OCI-LY1 (cell line): ENCODE measurements at regions not wholly inside any gene's neighbourhood (a gene's known extent, or its start where the extent isn't known, plus 50 kb on each side); places are given as distances from the start of the nearest gene placed in this dataset.

Experiments
- H2AFZ ChIP-seq: fragments of 200-600 bp; sonication (generic), shearing (Covaris generic); 2 replicates; pipeline ENCODE4 v1.6.0; 2014; ENCODE audit warnings: antibody characterized with exemption, mild to moderate bottlenecking, low read length
- H3F3A ChIP-seq: fragments of 200-600 bp; sonication (generic), shearing (Covaris generic); 2 replicates; pipeline ENCODE4 v1.6.0; 2014; ENCODE audit warnings: mild to moderate bottlenecking, antibody characterized with exemption, low read length, moderate library complexity; ENCODE audit not compliant: insufficient read depth
- H3K27ac ChIP-seq: fragments of 200-600 bp; sonication (generic); 2 replicates; pipeline ENCODE4 v1.5.1; 2014; ENCODE audit warnings: low read length, mixed run types, mild to moderate bottlenecking, low read depth; ENCODE audit not compliant: poor library complexity, severe bottlenecking
- H3K27me3 ChIP-seq: fragments of 200-600 bp; sonication (generic); 2 replicates; pipeline ENCODE4 v1.6.0; 2014; ENCODE audit warnings: antibody characterized with exemption, mild to moderate bottlenecking, low read length, moderate library complexity; ENCODE audit not compliant: insufficient read depth
- H3K36me3 ChIP-seq: fragments of 200-600 bp; sonication (generic); 2 replicates; pipeline ENCODE4 v1.6.1; 2014; ENCODE audit warnings: mild to moderate bottlenecking, antibody characterized with exemption, low read length, moderate library complexity, mixed read lengths; ENCODE audit not compliant: insufficient read depth
- H3K4me1 ChIP-seq: fragments of 200-600 bp; sonication (generic); 2 replicates; pipeline ENCODE4 v1.5.1; 2014; ENCODE audit warnings: mild to moderate bottlenecking, low read length, moderate library complexity; ENCODE audit not compliant: insufficient read depth, severe bottlenecking
- H3K4me2 ChIP-seq: fragments of 200-600 bp; sonication (generic), shearing (Covaris generic); 2 replicates; pipeline ENCODE4 v1.6.1; 2014; ENCODE audit warnings: low read length
- H3K4me3 ChIP-seq: fragments of 200-600 bp; sonication (generic); 2 replicates; pipeline ENCODE4 v1.5.1; 2014; ENCODE audit warnings: low read length, low read depth, mild to moderate bottlenecking, mixed read lengths; ENCODE audit not compliant: poor library complexity, severe bottlenecking
- H3K79me2 ChIP-seq: fragments of 200-600 bp; shearing (Covaris generic); 2 replicates; pipeline ENCODE4 v1.6.1; 2016; ENCODE audit warnings: mixed run types, low read length, mixed read lengths; ENCODE audit not compliant: insufficient read depth
- H3K9ac ChIP-seq: fragments of 200-600 bp; sonication (generic), shearing (Covaris generic); 2 replicates; pipeline ENCODE4 v1.6.1; 2014; ENCODE audit warnings: mild to moderate bottlenecking, low read length, mixed read lengths
- H3K9me2 ChIP-seq: fragments of 200-600 bp; sonication (generic), shearing (Covaris generic); 2 replicates; pipeline ENCODE4 v1.6.1; 2014; ENCODE audit warnings: low read depth, mild to moderate bottlenecking, low read length, mixed read lengths
- H3K9me3 ChIP-seq: fragments of 200-600 bp; shearing (Covaris generic); 2 replicates; pipeline ENCODE4 v1.6.1; 2014; ENCODE audit warnings: low read length, mixed read lengths
- H4K20me1 ChIP-seq: fragments of 200-600 bp; sonication (generic), shearing (Covaris generic); 2 replicates; pipeline ENCODE4 v1.6.0; 2016; ENCODE audit warnings: mild to moderate bottlenecking, low read length; ENCODE audit not compliant: insufficient read depth
- EZH2 ChIP-seq: fragments of 200-600 bp; sonication (generic), shearing (Covaris generic); IDR thresholded peaks from 2 replicates; pipeline ENCODE4 v1.8.0; 2017; ENCODE audit warnings: borderline replicate concordance, mixed run types, mild to moderate bottlenecking, antibody characterized with exemption, low read length, moderate library complexity, mixed read lengths
- TF ChIP-seq, protein P1 (sequence below): fragments of 200-600 bp; sonication (generic), shearing (Covaris generic); IDR thresholded peaks from 2 replicates; pipeline ENCODE4 v1.5.1; 2017; ENCODE audit warnings: mild to moderate bottlenecking, antibody characterized with exemption, low read length, moderate library complexity, mixed read lengths

DNA sequence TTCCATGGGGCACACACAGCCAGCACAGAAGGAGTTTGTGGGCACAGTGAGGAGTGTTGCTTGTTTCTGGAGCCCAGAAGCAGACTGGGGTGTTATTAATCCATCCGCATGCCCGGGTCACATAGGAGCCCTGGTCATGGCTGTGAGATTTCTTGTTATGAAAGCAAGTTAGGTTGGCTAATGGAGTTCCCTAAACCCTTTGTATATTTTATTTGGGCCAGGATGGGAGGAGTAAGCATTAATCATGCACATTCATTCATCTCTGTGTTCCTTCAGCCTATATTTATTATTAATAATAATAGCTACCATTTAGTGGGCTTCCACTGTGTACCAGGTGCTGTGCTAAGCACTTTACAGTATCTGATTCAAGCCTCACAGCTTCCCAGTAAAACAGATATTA, 200.6 kb upstream of the CDH5 start:
- H3K36me3 ChIP-seq, result no peaks in the 10 kb centered on the region
- TF ChIP-seq, protein P1, sequence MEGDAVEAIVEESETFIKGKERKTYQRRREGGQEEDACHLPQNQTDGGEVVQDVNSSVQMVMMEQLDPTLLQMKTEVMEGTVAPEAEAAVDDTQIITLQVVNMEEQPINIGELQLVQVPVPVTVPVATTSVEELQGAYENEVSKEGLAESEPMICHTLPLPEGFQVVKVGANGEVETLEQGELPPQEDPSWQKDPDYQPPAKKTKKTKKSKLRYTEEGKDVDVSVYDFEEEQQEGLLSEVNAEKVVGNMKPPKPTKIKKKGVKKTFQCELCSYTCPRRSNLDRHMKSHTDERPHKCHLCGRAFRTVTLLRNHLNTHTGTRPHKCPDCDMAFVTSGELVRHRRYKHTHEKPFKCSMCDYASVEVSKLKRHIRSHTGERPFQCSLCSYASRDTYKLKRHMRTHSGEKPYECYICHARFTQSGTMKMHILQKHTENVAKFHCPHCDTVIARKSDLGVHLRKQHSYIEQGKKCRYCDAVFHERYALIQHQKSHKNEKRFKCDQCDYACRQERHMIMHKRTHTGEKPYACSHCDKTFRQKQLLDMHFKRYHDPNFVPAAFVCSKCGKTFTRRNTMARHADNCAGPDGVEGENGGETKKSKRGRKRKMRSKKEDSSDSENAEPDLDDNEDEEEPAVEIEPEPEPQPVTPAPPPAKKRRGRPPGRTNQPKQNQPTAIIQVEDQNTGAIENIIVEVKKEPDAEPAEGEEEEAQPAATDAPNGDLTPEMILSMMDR, result no peak
- TF ChIP-seq EZH2, result no peak
- H4K20me1 ChIP-seq, result no peaks in the 10 kb centered on the region

DNA sequence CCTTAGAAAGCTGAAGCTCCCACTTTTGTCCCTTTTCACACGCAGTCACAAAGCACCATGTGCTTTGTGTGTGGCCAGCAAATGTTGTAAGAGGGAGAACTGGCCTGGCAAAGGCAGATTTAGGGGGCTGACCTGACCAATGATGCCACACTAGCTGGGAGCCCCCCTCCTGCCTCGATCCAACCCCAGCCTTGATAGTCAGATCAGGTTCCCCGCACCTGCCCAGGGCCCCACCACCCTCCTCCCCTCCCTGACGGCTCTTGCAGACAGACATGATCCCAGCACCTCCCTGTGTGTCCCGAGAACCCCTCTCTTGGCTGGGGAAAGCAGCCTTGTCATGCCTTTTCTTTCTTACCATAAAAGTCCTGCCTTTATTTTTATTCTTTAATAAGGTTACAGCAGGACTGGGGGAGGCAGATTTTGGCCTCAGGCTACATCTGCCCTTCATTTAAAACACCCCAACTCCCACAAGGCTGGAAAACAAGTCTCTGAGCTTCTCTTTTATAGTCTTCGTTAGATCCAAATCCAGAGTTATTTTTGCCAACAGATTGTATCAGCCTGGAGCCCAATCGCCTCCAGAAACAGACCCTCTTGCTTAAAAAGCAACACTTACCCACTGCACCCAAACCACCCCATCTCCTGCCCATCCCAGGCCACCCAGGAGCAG, 201.8 kb upstream of the CDH5 start:
- H4K20me1 ChIP-seq, result no peaks in the 10 kb centered on the region
- no peak overlapping the region for H2AFZ ChIP-seq
- H3K9me2 ChIP-seq, result no peaks in the 10 kb centered on the region
- TF ChIP-seq, protein P1, result no peak
- TF ChIP-seq EZH2, result no peak
- H3K27ac ChIP-seq, result no peak overlapping the region
- H3K4me1 ChIP-seq, result no peaks in the 10 kb centered on the region
- H3K9me3 ChIP-seq, result no peaks in the 10 kb centered on the region
- no peak overlapping the region for H3K4me3 ChIP-seq
- no peaks in the 10 kb centered on the region for H3K36me3 ChIP-seq
- H3K79me2 ChIP-seq, result no peaks in the 10 kb centered on the region
- no peaks in the 10 kb centered on the region for H3F3A ChIP-seq
- H3K27me3 ChIP-seq, result no peaks in the 10 kb centered on the region
- H3K4me2 ChIP-seq, result no peak overlapping the region
- no peak overlapping the region for H3K9ac ChIP-seq

More for the DNA sequence above, 200.6 kb upstream of the CDH5 start:
- H3F3A ChIP-seq, result no peaks in the 10 kb centered on the region
- H3K9me2 ChIP-seq, result no peaks in the 10 kb centered on the region
- no peaks in the 10 kb centered on the region for H3K4me1 ChIP-seq
- no peaks in the 10 kb centered on the region for H3K79me2 ChIP-seq
- no peaks in the 10 kb centered on the region for H3K27me3 ChIP-seq
- no peak overlapping the region for H3K4me3 ChIP-seq
- no peak overlapping the region for H2AFZ ChIP-seq
- no peaks in the 10 kb centered on the region for H3K9me3 ChIP-seq
- no peak overlapping the region for H3K4me2 ChIP-seq
- no peak overlapping the region for H3K27ac ChIP-seq
- no peak overlapping the region for H3K9ac ChIP-seq

GRCh38 chr16:66162821-66163220, 203.7 kb upstream of the CDH5 start:
- H3K9me2 ChIP-seq, result no peaks in the 10 kb centered on the region
- TF ChIP-seq, protein P1, result no peak
- no peak for TF ChIP-seq EZH2
- H3K4me2 ChIP-seq, result no peak overlapping the region
- no peaks in the 10 kb centered on the region for H3K9me3 ChIP-seq
- H3K79me2 ChIP-seq, result no peaks in the 10 kb centered on the region
- no peak overlapping the region for H3K4me3 ChIP-seq
- H3K36me3 ChIP-seq, result no peaks in the 10 kb centered on the region
- H3K9ac ChIP-seq, result no peak overlapping the region
- H3K27ac ChIP-seq, result no peak overlapping the region
- no peaks in the 10 kb centered on the region for H3K4me1 ChIP-seq
- no peak overlapping the region for H2AFZ ChIP-seq
- no peaks in the 10 kb centered on the region for H3K27me3 ChIP-seq
- no peaks in the 10 kb centered on the region for H3F3A ChIP-seq
- no peaks in the 10 kb centered on the region for H4K20me1 ChIP-seq
